ENCODE measurements at regions not wholly inside any gene's neighbourhood (a gene's known extent, or its start where the extent isn't known, plus 50 kb on each side); places are given as distances from the start of the nearest gene placed in this dataset.
"Not testable (repeated sequence)": the region's sequence is repeated elsewhere in the genome, so short reads cannot be mapped to it uniquely, and the experiment has no call there.

- intact Hi-C loops (cut with micrococcal nuclease), result no loop called here
These were observed 354.6 kb upstream of the AGA start for GRCh38 chr4:177796841-177797240.

- intact Hi-C loops (cut with micrococcal nuclease), result no loop called here
These were observed 355.9 kb upstream of the AGA start for GRCh38 chr4:177798161-177798560.

- intact Hi-C loops (cut with micrococcal nuclease), result no loop called here
These were observed 359.9 kb upstream of the AGA start for GRCh38 chr4:177802162-177802561.

- intact Hi-C loops (cut with micrococcal nuclease), result no loop called here
These were observed 360.4 kb upstream of the AGA start for GRCh38 chr4:177802661-177803060.

- intact Hi-C loops (cut with micrococcal nuclease), result no loop called here
These were observed 360.9 kb upstream of the AGA start for GRCh38 chr4:177803151-177803550.

- intact Hi-C loops (cut with micrococcal nuclease), result no loop called here
These were observed 367.6 kb upstream of the AGA start for GRCh38 chr4:177809791-177810190.

GRCh38 chr4:177810220-177810619 lies 368.0 kb upstream of the AGA start:
- intact Hi-C loops (cut with micrococcal nuclease), result no loop called here

- intact Hi-C loops (cut with micrococcal nuclease), result not testable (repeated sequence)
These were observed 376.2 kb upstream of the AGA start for GRCh38 chr4:177818392-177818791.

GRCh38 chr4:177826973-177827372 lies 384.7 kb upstream of the AGA start:
- intact Hi-C loops (cut with micrococcal nuclease), result no loop called here

GRCh38 chr4:177841258-177841657 lies 399.0 kb upstream of the AGA start:
- intact Hi-C loops (cut with micrococcal nuclease), result no loop called here

GRCh38 chr4:177853229-177853628 lies 411.0 kb upstream of the AGA start:
- intact Hi-C loops (cut with micrococcal nuclease), result no loop called here

GRCh38 chr4:177855507-177856197 lies 413.4 kb upstream of the AGA start:
- intact Hi-C loops (cut with micrococcal nuclease), result no loop called here

GRCh38 chr4:177860171-177860570 lies 417.9 kb upstream of the AGA start:
- intact Hi-C loops (cut with micrococcal nuclease), result no loop called here

- intact Hi-C loops (cut with micrococcal nuclease), result no loop called here
These were observed 419.4 kb upstream of the AGA start for GRCh38 chr4:177861551-177862094.

- intact Hi-C loops (cut with micrococcal nuclease), result no loop called here
These were observed 420.4 kb upstream of the AGA start for GRCh38 chr4:177862541-177863176.

- intact Hi-C loops (cut with micrococcal nuclease), result no loop called here
These were observed 437.6 kb upstream of the AGA start for GRCh38 chr4:177879851-177880250.

- intact Hi-C loops (cut with micrococcal nuclease), result no loop called here
These were observed 452.9 kb upstream of the AGA start for GRCh38 chr4:177895136-177895535.

GRCh38 chr4:177901786-177902185 lies 459.5 kb upstream of the AGA start:
- intact Hi-C loops (cut with micrococcal nuclease), result no loop called here

GRCh38 chr4:177902386-177902785 lies 460.1 kb upstream of the AGA start:
- intact Hi-C loops (cut with micrococcal nuclease), result no loop called here

- intact Hi-C loops (cut with micrococcal nuclease), result no loop called here
These were observed 465.6 kb upstream of the AGA start for GRCh38 chr4:177907736-177908424.

GRCh38 chr4:177921715-177922114 lies 479.5 kb upstream of the AGA start:
- intact Hi-C loops (cut with micrococcal nuclease), result no loop called here

GRCh38 chr4:177923888-177924287 lies 481.7 kb upstream of the AGA start:
- intact Hi-C loops (cut with micrococcal nuclease), result no loop called here
